GM06990 (cell line): ENCODE measurements at regions not wholly inside any gene's neighbourhood (a gene's known extent, or its start where the extent isn't known, plus 50 kb on each side); places are given as distances from the start of the nearest gene placed in this dataset.
"Not testable (repeated sequence)": the region's sequence is repeated elsewhere in the genome, so short reads cannot be mapped to it uniquely, and the experiment has no call there.

Experiments used
- DNase-seq: peaks from one replicate; pipeline ENCODE4 v3.0.0-alpha.2; 2011; ENCODE audit not compliant: insufficient read length; ENCODE audit errors: extremely low read depth
- H3K27me3 ChIP-seq: replicated peaks from 2 replicates; pipeline ENCODE4 v1.6.0; 2011; ENCODE audit warnings: low read length; ENCODE audit not compliant: control insufficient read depth, insufficient read depth
- H3K36me3 ChIP-seq: 2 replicates; pipeline ENCODE4 v1.5.1; 2011; ENCODE audit warnings: low read length; ENCODE audit not compliant: control insufficient read depth, insufficient read depth
- H3K4me3 ChIP-seq: replicated peaks from 2 replicates; pipeline ENCODE4 v1.5.1; 2011; ENCODE audit warnings: low read depth, mild to moderate bottlenecking, control low read depth, low read length
- CTCF ChIP-seq: IDR thresholded peaks from 2 replicates; pipeline ENCODE4 v1.5.1; 2011; ENCODE audit warnings: low read length, control low read depth, mild to moderate bottlenecking, inconsistent platforms; ENCODE audit not compliant: insufficient read depth, poor library complexity, severe bottlenecking

- no peaks in the 10 kb centered on the region for H3K36me3 ChIP-seq
- H3K27me3 ChIP-seq: no peaks in the 10 kb centered on the region
- DNase-seq: no peak
- no peak overlapping the region for H3K4me3 ChIP-seq
- TF ChIP-seq CTCF: no peak
Measured at GRCh38 chr18:64695851-64696553, 547.1 kb upstream of the LINC00305 start.

DNA sequence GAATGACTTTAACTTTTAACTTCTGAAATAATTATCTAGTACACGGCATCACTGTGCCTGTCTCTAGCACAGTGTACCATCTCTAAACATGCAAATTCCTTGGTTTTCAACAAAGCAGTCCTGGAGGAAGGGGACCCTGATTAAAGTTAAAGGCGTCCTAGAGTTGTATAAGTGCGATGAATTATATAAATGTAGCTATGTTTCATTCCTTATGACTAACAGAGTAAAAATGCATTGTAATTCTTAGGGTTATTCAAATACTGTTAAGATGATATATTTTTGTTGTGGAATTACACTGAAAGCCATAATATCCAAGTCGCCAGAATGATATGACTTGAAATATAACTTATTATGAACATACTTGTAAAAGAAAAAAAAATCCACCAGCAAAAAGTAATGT is 544.9 kb upstream of the LINC00305 start:
- TF ChIP-seq CTCF: no peak
- no peaks in the 10 kb centered on the region for H3K27me3 ChIP-seq
- no peak for DNase-seq
- no peak overlapping the region for H3K4me3 ChIP-seq
- no peaks in the 10 kb centered on the region for H3K36me3 ChIP-seq

DNA sequence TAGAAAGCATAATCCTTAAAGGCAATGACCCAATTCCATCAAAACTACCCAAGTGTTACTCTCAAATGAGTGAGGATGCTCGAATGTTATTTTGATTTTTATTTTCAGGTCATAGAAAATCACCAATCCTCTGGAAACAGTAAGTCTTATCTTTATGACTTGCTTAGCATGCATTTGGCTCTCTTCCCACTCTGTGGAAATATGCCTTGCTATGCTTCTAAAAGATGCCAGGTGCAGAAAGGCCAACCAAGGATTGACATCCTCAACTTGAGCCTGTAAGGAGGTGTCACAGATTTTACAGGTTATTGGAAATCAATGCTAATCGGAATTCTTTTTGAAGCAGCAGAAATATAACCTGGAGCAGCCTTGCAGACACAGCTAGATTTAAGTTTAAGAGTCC is 543.9 kb upstream of the LINC00305 start:
- DNase-seq: no peak
- no peaks in the 10 kb centered on the region for H3K27me3 ChIP-seq
- TF ChIP-seq CTCF: no peak

GRCh38 chr18:64679121-64679520 is 530.2 kb upstream of the LINC00305 start:
- H3K36me3 ChIP-seq: no peaks in the 10 kb centered on the region
- DNase-seq: no peak

More for the DNA sequence above, 543.9 kb upstream of the LINC00305 start:
- Histone ChIP-seq H3K36me3 (no peaks in the 10 kb centered on the region), H3K4me3 (no peak overlapping the region)

DNA sequence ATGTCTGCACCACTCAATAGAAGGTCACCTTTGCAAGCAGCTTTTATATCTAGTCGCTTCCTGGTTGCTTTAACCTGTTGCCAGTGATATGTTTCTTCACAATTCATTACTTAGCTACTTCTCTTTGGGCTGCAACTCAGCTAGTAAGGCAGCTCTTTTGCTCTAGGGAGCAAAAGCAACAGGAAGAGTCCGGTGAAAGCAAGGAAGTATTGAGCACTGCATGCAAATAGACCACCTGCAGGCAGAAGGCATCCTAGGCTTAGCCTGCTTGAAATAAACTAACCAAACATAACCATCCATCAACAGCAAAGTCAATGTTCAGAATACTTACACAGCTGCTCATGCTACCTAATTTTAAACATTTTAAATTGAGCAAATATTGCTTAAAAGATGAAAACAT is 529.2 kb upstream of the LINC00305 start:
- Histone ChIP-seq H3K36me3 (no peaks in the 10 kb centered on the region), H3K4me3 (no peak overlapping the region), H3K27me3 (no peaks in the 10 kb centered on the region)
- no peak for TF ChIP-seq CTCF
- no peak for DNase-seq

More at GRCh38 chr18:64679121-64679520, 530.2 kb upstream of the LINC00305 start:
- no peak for TF ChIP-seq CTCF
- H3K4me3 ChIP-seq: no peak overlapping the region
- no peaks in the 10 kb centered on the region for H3K27me3 ChIP-seq

DNA sequence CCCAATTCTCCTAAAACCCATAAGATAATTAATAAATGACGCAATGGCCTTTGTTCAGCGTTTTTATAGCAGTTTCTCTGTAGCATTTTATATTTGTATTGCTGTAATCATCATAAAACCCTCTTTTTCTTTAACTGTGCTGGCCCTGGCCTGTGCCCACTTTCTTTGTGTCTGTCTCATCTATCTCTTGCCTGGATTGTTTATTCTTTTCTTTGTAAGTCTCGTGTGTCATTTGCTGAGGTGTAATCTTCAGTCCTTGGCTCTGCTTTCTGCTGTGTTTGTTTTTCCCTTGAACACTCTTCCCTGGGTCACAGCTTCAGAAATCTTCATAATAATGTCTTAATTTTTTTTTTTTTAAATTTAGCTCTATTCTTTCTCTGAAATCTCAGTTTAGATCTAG is 525.8 kb upstream of the LINC00305 start:
- no peaks in the 10 kb centered on the region for H3K27me3 ChIP-seq
- no peaks in the 10 kb centered on the region for H3K36me3 ChIP-seq
- no peak for TF ChIP-seq CTCF
- H3K4me3 ChIP-seq: no peak overlapping the region
- no peak for DNase-seq

- H3K4me3 ChIP-seq: not testable (repeated sequence)
Measured at GRCh38 chr18:64671293-64671692, 522.4 kb upstream of the LINC00305 start.

More at GRCh38 chr18:64671293-64671692, 522.4 kb upstream of the LINC00305 start:
- H3K36me3 ChIP-seq, H3K27me3 ChIP-seq, DNase-seq: not testable (repeated sequence)
